GM18870 (cell line): ENCODE measurements at regions not wholly inside any gene's neighbourhood (a gene's known extent, or its start where the extent isn't known, plus 50 kb on each side); places are given as distances from the start of the nearest gene placed in this dataset.
"Not testable (repeated sequence)": the region's sequence is repeated elsewhere in the genome, so short reads cannot be mapped to it uniquely, and the experiment has no call there.

Experiments used
- ATAC-seq: cut with Tn5 transposase; IDR thresholded peaks from one replicate; pipeline ENCODE4 v1.9.1; 2021; ENCODE audit warnings: moderate library complexity; ENCODE audit not compliant: unreplicated experiment

DNA sequence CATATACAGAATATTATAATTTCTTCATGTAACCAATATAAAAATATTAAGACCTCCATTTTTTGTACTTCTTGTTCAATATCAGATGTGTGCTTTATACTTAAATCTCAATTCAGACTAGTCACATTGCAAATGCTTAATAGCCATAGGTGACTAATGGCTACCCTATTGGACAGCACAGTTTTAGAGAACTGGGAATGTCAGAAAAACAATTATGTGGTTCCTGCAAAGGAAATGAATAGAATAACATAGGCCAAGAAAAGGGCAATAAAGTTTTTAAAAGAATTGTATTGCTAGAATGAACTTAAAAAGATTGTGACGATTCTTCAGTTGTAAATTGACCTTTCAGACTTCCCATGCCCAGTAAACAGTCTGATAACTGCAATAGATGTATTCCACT, 843.0 kb downstream of the METTL15 start:
- no peak for ATAC-seq

DNA sequence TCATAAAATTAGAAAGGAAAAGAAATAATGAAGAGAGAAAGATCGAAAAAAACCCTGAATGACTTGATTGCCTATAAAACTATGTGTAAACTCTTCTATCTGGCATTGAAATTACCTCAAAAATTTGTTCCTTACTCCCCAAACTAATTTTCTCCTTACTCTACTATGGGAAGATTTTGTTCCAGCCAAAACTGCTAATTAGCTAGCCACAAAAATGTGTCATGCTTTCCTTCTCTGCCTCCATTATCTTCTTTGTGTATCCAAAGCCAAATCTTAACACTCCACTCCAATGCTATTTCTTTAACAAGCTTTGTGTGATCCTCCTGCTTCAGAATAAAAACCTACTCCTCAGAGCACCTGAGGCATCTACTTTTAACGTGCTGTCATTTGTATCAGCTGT, 831.2 kb downstream of the METTL15 start:
- no peak for ATAC-seq

DNA sequence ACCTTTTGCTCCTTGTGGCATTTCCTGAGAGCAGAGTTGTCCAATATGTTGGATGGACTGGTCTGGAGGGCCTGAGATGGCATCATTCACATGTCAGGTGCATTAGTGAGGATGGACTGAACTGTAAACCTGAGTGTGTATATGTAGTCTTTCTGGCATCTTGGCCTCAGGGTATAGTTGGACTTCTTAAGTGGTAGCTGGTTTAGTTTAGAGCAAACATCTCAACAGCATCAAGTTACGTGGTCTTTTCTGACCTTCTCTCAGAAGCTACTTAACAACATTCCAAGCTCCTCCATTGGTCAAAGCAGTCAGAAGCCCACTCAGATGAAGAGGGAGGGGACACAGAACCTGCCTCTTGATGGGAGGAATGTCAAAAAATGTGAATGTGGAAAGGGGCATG, 829.9 kb downstream of the METTL15 start:
- no peak for ATAC-seq

DNA sequence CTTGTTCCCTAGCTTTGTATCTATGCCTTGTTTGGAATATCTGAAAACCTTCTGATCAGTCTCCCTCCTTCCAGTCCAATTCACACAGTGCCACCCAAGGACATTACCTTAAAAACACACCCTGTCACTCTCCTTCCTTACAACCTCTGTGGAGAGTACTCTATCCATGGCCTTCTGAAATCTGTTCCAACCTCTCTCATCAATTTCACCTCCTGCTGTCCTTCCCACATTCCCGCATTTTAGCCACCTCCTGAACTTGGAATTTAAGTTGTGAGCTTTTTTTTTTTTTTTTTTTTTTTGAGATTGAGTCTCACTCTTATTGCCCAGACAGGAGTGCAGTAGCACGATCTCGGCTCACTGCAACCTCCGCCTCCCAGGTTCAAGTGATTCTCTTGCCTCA, 824.8 kb downstream of the METTL15 start:
- no peak for ATAC-seq

DNA sequence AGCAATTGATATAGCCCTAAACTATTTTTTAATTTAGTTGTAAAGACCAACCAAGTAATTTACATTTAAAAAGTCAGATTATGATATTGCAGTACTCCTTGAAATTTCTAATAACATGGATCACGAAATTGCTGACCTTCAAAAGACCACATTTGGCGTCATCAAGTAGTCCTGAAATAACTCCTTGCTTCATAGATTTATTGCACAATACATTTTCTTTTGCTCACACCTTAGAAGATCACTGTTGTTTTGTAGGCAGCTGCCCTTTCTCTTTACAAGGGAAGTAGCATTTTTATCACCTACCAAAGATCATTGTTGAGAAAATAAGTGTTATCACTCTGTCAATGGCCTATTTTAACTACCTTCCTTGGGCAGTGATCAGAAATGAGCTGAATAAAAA, 815.8 kb downstream of the METTL15 start:
- no peak for ATAC-seq

DNA sequence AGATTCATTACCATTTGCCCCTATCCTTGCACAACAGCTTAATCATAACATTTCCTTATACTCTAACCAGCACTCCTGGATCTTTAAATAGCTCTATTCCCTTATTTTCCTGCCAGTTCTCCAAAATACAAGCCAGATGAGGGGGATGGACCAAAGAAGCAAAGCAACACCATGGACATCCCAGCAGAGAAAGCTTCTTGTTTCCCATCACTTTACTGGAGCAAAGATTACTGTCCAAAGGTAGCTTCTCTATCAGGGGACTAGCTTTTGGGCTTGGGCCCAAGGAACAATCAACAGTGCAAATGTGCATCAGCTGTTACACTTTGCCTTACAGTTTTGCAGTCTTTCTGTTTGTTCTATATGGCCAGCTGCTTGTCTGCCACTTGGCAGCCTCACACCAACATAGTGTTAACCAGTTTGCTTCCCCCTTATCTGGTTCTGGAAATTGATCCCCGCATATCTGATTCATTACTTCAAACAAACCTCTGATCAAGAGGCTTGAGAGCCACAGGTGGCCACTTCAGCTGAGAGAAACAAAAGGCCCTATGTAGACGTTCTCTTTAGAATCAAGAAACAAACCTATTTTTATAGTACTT, 814.3 kb downstream of the METTL15 start:
- ATAC-seq = no peak

DNA sequence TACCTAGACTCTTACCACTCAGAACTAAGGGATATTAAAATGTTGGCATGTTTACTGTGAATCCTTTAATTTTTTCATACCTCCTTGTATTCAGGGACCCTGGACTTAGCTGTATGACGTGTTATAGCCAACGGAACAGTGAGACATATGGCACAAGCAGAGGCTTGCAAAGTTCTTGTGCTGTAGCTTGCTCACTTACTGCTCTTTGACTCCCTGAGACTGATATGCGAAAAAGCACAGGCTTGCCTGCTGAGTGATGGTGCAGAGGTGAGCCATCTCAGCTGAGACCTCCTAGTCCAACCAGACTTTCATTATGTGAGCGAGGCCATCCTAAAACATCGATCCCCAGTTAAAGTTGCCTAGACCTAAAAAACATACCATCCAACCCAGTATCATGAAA, 811.0 kb downstream of the METTL15 start:
- no peak for ATAC-seq

DNA sequence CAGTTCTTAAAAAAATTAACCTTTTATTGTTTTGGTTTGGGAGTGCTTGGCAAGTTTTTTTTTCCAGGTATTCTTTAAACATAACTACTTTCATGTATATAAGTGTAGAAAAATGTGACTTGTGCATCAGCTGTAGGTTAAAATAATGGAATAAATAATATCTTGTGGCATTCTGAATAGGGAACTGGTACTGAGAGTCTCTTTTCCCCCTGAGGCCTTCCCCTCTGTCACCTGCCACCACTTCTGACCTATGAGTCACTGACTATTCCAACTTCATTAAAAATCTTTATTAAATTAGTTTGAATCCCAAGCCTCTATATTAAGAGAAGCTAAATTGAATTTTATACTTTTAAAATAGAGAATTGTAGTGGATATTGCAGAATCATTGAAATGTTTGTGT, 805.7 kb downstream of the METTL15 start:
- ATAC-seq = no peak

DNA sequence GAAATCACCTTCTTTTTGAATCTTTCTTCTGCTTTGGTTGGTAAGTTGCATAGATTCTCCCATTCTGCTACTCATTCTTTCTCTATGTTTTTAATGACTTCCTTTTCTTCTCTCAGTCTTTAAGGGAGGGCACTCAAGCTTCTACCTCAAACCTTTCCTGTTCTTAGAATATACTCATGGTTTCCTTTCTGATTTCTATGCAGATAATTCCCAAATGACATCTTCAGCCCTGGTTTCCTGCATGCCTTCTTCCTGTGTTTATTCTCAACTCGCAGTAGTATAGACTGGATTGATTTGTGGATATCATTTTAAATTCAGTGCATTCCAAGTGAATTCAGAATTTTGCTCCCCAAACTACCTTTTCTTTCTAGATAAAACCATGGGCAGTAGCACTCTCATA, 803.6 kb downstream of the METTL15 start:
- no peak for ATAC-seq

DNA sequence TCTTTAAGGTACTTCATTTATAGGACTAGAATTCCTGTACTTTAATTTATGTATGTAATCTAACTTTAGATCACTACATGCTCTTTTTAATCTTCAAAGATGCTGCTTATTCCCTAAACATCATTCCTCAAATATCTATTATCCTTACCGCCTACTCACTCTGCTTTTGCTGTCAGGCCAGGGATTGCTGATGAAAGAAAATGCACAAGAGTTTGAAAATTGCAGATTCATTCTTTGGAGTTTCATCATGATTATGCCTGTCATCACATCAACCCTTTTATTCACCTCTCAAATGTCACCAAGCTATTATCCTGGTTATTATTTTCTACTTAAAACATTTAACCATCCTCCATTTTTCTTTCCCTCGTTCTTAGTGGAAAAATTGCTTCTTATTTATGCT, 802.7 kb downstream of the METTL15 start:
- no peak for ATAC-seq

DNA sequence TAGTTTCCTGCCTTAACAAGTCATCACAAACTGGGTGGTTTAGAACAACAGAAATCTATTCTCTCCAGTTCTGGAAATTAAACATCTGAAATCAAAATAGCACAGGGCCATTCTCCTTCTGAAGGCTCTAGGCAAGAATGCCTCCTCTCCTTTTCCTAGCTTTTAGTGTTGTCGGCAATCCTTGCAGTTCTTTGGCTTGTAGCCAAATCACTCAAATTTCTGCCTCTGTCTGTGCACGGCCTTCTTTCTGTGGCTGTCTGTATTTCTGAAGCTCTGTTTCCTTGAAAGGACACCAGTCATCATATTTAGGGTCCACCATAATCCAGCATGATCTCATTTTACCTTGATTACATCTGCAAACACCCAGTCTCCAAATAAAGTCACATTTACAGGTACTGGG, 795.5 kb downstream of the METTL15 start:
- no peak for ATAC-seq

DNA sequence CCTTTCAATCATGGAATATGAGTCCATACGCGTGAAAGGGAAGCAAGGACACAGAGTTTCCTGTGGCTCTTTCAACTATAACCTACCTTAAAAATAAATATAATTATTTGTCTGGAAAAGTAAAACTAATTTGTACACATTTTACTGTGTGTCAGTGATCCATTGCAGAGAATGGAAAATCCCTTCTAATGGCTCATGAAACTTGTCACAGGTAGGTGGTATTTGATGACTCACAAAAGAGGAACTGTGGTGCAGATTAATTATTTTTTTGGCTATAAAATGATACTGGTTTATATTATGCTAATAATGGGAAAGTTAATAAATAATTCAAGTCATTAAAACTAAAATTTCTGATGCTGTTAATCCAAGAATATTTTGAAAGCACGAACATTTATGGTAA, 792.2 kb downstream of the METTL15 start:
- ATAC-seq = no peak

DNA sequence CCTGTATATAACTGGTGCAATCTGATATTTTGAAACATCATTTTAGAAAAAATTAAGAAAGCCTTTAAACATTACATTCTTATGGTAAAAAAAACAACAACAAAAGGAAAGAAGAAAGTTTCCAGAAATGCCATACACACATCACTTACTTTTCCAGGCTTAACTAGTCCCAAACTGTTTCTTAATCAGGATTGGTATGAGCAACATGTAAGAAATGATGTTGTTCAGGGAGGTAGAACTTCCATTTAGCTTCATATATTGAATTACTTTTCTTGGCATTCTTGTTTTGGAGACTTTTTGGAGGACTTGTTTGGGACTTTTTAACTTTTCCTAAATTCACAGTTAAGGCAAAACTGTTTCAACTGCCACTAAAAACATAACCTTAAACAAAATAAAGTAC, 791.5 kb downstream of the METTL15 start:
- ATAC-seq = no peak

DNA sequence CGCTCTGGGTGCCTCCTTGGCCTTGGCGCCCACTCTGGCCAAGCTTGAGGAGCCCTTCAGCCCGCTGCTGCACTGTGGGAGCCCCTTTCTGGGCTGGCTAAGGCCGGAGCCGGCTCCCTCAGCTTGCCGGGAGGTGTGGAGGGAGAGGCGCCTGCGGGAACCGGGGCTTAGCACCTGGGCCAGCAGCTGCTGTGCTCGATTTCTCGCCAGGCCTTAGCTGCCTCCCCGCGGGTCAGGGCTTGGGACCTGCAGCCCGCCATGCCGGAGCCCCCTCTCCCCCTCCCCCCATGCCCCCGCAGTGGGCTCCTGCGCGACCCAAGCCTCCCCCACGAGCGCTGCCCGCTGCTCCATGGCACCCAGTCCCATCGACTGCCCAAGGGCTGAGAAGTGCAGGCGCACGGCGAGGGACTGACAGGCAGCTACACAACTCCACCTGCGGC, 782.4 kb downstream of the METTL15 start:
- ATAC-seq = not testable (repeated sequence)

DNA sequence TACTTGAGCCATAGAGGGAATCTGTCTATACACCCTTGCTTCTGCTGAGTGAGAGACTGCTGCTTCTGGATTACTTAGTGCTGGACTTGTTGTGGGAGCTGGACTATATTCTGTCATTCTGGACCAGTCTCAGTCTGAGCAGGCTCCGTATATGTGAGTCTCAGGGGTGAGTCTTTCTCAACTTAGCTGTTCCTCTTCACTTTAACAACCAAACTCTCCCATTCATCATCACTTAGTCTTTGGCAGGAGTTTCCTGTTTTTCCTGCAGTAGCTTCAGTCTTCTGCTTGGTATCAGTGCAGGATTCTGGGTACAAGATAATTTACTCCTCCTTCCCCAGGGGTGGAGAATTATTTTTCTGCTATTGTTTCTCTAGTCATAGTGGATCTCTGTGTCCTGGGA, 779.5 kb downstream of the METTL15 start:
- ATAC-seq = no peak

DNA sequence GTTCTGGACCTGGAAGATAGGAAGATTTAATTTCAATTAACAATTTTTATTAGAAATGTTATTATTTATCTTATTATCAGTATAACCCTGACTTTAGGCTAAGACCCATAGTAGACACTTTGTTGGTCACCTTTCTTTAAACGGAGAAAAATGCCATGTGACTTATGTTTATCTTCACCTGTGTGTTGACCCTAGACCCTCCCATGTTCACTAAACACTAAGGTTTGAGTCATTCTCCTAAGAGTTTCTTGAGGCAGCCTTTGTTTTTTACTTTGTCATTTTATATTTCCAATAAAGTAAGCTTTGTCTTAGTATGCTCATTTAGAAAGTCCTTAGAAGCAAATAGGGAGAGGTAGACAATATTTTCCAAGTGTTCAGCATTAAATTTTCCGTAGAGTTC, 771.7 kb downstream of the METTL15 start:
- no peak for ATAC-seq

DNA sequence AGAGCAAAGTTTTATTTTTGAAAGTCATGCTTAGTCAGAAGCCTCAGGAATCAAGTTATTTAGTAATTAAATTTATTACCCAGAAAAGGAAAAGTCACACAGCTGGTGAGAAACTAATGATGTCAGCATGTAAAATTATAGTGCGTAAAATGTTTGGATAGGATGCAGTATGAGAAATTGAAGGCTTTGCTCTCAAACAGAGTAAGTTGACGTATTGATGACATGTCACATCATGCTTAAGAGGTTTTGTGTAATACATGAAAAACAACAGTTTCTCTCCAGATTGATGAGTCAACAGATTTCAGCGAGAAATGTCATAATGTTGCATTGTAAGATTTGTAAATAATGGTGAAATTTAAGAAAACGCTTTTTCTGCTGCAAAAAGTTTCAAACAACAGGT, 769.8 kb downstream of the METTL15 start:
- no peak for ATAC-seq

DNA sequence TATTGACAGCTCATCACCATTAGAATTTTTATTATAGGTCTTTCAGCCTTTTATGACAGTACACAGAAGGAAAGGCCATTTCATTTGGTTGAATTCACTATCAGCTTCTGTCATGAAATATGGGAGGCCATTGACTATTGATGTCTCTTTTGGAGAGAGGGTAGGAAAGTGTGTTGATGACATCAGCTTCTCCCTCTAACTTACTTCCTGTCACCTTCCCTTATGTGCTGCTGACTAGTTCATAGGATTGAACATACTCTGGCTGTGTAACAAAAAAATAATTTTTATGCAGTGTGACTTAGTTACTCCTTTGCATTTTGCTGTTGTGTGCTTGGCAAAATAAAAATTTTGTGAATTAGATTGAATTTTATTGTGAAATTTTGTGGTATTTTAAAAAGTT, 769.2 kb downstream of the METTL15 start:
- ATAC-seq = no peak

DNA sequence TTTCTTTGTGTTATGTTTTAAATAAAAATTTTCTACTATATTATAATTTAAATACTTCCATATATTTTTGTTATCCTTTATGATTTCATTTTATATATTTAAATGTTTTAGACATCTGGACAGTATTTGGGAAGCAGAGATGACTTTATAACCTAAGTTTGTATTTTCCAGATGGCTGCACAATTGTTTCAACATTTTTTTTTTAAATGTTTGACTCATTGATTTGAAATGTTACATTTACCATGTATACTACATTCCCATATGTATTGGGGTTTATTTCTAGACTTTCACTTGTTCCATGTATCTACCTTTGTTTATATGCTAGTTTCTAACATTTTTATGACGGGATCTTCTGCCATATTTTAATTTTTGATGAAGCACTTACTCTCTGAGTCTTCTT, 766.5 kb downstream of the METTL15 start:
- no peak for ATAC-seq

DNA sequence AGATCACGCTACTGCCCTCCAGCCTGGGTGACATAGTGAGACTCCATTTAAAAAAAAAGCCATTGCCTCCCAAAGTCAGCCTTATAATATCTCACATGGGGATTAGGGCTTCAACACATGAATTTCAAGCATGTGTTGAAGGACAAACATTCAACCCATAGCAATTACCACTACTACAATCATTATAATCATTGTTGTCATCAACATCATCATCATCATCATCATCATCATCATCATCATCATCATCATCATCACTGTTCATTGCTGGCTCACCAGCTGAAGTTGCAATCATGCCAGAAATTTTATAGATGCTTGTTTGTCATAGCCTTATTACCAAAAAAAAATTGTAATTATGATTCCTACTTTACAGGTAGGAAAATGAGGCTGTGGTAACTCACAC, 762.9 kb downstream of the METTL15 start:
- no peak for ATAC-seq

DNA sequence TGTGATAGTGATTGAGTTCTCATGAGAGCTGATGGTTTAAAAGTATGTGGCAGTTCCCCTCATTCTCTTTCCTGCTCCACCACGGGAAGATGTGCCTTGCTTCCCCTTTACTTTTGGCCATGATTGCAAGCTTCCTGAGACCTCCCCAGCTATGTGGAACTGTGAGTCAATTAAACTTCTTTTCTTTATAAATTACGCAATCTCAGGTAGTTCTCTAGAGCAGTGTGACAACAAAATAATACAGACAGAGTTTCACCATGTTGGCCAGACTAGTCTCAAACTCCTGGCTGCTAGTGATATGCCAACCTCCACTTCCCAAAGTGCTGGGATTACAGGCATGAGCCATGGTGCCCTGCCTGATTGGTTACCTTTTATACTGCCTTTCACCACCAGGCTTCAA, 755.2 kb downstream of the METTL15 start:
- ATAC-seq = no peak

DNA sequence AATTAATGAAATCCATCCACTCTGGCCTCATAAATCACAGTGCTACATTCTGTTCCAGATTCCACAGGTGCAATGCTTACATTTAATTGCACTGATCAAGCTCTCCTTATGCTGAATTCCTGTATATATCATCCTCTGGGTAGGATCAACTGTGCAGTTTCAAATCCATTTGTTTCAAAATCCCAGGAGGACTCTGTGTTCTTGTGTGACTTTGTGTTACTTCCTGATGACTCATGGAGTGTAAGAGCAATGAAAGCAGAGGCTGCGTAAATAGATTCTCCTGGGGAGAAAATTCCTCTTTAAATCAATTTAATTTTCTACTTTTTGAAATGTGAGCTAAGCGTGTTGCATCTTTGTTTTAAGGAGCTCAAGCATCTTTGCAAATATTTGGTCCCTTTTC, 752.7 kb downstream of the METTL15 start:
- no peak for ATAC-seq

DNA sequence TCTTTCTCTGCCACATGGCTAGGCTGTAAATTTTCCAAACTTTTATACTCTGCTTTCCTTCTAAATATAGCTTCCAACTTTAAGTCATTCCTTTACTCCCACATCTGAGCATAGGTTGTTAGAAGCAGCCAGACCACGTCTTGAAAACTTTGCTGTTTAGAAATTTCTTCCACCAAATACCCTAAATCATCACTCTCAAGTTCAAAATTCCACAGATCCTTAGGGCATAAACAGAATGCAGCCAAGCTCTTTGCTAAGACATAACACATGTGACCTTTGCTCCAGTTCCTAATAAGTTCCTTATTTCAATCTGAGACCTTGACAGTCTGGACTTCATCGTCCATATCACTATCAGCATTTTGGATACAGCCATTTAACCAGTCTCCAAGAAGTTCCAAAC, 749.9 kb downstream of the METTL15 start:
- ATAC-seq = no peak

DNA sequence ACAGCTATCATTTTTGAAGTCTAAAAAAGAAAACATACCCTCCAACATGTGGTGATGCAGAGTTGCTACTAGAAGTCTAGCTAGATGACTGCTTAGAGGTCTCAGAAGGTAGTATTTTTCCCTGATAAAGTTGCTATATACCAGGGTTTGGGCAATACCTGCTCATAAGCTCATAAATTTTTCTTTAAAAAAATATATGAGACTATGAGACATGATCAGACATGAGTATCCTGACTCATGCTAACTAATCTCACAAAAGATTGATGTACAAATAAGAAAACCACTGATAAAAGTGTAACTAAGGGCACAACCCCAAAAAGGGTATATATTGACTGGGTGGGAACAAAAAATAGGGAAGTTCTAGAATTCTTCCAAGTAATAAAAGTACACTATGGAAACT, 740.9 kb downstream of the METTL15 start:
- no peak for ATAC-seq
